Thyroid gland (tissue), 4 donors: ENCODE measurements at regions not wholly inside any gene's neighbourhood (a gene's known extent, or its start where the extent isn't known, plus 50 kb on each side); places are given as distances from the start of the nearest gene placed in this dataset.

ENCODE experiments used
- DNase-seq, 2 donors: peaks; one replicate each; pipeline ENCODE4 v3.0.0-alpha.2; 2019
- H3K27ac ChIP-seq, 3 donors: fragments of 200-600 bp; sonication (generic); 1 replicate in 2 of 3; 2 replicates in 1 of 3; pipeline ENCODE4 v1.5.1; 2016 to 2019; ENCODE audit warnings: mild to moderate bottlenecking in 1 of 3, moderate library complexity in 1 of 3
- H3K27me3 ChIP-seq: fragments of 200-600 bp; sonication (generic); one replicate; pipeline ENCODE4 v1.5.1; 2019
- H3K36me3 ChIP-seq, 2 donors: fragments of 200-600 bp; sonication (generic); one replicate each; pipeline ENCODE4 v1.5.1; 2016 to 2019
- H3K4me1 ChIP-seq, 2 donors: fragments of 200-600 bp; sonication (generic); one replicate each; pipeline ENCODE4 v1.5.1; 2017 to 2019
- H3K4me3 ChIP-seq, 3 donors: fragments of 200-600 bp; sonication (generic); replicated peaks in 1 of 3; 1 replicate in 2 of 3; 2 replicates in 1 of 3; pipeline ENCODE4 v1.5.1; 2016; ENCODE audit warnings: mild to moderate bottlenecking in 1 of 3
- H3K9me3 ChIP-seq: fragments of 200-600 bp; sonication (generic); one replicate; pipeline ENCODE4 v1.5.1; 2017
- CTCF ChIP-seq, 6 experiments: fragments of 200-600 bp in 3 of 6; fragments of 450-650 bp in 3 of 6; sonication (generic) in 3 of 6; IDR thresholded peaks; one replicate each; pipeline ENCODE4 v1.5.1; 2016 to 2019; ENCODE audit warnings: antibody characterized with exemption in 6 of 6, mild to moderate bottlenecking in 2 of 6, inconsistent platforms in 1 of 6, moderate library complexity in 1 of 6
- POLR2A ChIP-seq, 2 donors: fragments of 450-650 bp; IDR thresholded peaks; one replicate each; pipeline ENCODE4 v1.6.1; 2017; ENCODE audit warnings: antibody characterized with exemption in 2 of 2, mild to moderate bottlenecking in 2 of 2, moderate library complexity in 1 of 2
- WGBS, 2 donors: methylation state at CpG; one replicate each; pipeline ENCODE4 v1.1.5; 2017; 5-methylcytosine and 5-hydroxymethylcytosine counted together
- intact Hi-C: fragments of 100-400 bp; cut with DNase I; formaldehyde crosslinking; loops from one replicate; pipeline ENCODE4 v1.15.1; 2023

DNA sequence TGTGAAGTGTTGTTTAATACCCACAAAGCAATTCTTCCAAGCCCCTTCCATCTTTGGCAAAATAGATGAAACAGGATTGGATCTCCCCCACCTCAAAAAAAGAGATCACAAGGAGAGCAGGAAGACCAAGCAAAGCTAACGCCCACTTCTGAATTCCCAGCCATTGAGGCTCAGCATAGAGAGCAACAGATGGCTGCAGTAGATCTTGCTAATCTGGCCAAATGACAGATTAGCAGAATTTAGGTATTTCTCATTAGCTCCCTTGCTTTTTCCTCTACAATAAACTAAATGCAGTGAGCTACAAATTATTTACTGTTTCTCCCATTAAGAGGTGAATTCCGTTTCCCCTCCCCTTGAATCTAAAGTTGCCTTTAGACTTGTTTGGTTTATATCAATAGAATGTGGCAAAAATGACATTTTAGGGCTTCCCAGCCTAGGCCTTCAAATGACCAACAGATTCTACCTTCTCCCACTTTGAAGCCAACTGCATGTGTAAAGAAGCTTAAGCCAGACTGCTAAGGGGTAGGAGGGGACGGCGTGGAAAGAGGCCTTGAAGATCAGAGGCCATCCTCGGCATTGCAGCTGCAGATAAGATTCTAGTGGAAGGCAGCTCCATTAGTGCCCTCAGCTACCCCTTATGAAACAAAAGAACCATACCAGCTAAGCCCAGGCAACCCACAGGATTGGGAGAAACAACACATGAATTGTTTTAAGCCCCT is 56.8 kb upstream of the CPEB4 start:
- no peak overlapping the region for H3K4me3 ChIP-seq
- peaks cover 27 to 49% of the 10 kb centered on the region in 2 donors for H3K4me1 ChIP-seq
- intact Hi-C loops, result no loop called here
- TF ChIP-seq CTCF (IDR thresholded peaks at IDR 0.05) (no peak), POLR2A (IDR thresholded peaks at IDR 0.05) (no peak)
- H3K36me3 ChIP-seq, result no peaks in the 10 kb centered on the region
- peak overlapping the region in 2 of 3 donors; percentile 18 to 99 for H3K27ac ChIP-seq
- no peaks in the 10 kb centered on the region for H3K27me3 ChIP-seq
- DNase-seq, result no peak
- WGBS, 2 donors, result 97 to 100% methylated on average over 5 of the region's 5 CpGs
- H3K9me3 ChIP-seq, result no peaks in the 10 kb centered on the region

DNA sequence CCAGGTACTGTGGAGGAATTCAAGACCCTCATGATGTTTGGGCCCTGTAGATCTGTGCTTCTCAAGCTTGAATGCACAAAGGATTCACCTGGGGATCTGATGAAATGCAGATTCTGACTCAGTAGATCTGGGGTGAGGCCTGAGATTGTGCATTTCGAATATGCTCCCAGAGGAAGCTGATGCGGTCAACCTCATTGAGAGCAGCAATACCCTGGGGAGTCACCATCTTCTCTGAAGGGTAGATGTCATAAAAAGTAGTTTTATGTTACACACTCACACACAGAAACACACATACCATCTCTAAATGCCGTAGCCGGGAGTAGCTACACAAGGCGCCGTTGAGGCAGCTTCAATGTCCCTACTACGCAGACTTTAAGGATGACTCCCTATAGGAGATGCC is 55.8 kb upstream of the CPEB4 start:
- intact Hi-C loops, result no loop called here
- H3K36me3 ChIP-seq, result no peaks in the 10 kb centered on the region
- TF ChIP-seq CTCF (IDR thresholded peaks at IDR 0.05) (no peak), POLR2A (IDR thresholded peaks at IDR 0.05) (no peak)
- H3K9me3 ChIP-seq, result no peaks in the 10 kb centered on the region
- 96 to 98% methylated on average over 7 of the region's 7 CpGs for WGBS, 2 donors
- peak overlapping the region in 2 of 3 donors; percentile 69 to 73 for H3K27ac ChIP-seq
- no peak for DNase-seq
- no peak overlapping the region for H3K4me3 ChIP-seq
- peaks cover 20 to 40% of the 10 kb centered on the region in 2 donors for H3K4me1 ChIP-seq
- H3K27me3 ChIP-seq, result no peaks in the 10 kb centered on the region

DNA sequence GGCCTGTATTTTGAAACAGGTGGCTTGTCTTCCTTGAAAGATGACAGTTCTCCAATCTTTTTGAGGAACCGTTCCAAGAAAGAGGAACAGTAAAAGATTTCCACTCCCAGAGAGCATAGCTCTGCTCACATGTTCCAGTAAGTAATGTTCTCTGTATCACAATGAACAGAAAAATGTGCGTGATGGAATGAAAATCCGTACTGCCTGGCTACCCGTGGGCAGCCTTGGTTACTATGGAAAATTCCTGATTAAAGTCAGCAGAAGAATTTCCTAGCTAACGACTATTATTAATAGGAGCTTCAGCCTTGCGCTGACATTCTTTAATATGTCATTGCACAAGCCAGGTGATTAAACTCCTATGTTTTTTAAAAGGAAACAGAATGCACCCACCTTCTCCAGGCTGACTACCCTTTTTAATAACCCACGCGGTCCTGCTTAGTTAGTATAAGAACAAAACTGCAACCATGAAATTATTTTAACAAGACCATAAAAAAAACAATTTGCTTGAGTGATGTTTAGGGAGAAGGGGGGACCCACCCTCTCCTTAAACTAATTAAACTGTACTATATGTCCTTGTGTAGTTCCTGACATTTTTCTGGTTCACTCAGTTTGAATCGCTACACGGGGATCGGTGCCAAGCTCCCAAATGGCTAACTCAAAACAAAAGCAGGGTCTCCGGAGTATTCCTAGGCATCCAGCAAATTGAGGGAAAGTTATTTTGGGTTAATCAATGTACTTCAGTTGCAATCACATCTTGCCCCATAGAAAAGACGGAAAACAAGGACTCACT is 54.8 kb upstream of the CPEB4 start:
- peak in 1 of 2 donors; percentile 14 for DNase-seq
- WGBS, 2 donors, result 35 to 40% methylated on average over 13 of the region's 13 CpGs
- intact Hi-C loops, result no loop called here

GRCh38 chr5:173834071-173834771 is 53.9 kb upstream of the CPEB4 start:
- WGBS, 2 donors, result 84 to 89% methylated on average over 7 of the region's 7 CpGs
- Histone ChIP-seq H3K9me3 (no peaks in the 10 kb centered on the region), H3K4me3 (no peak overlapping the region), H3K27ac (peak overlapping the region in 2 of 3 donors; percentile 69 to 73), H3K36me3 (no peaks in the 10 kb centered on the region), H3K27me3 (no peaks in the 10 kb centered on the region), H3K4me1 (peaks cover 20 to 36% of the 10 kb centered on the region in 2 donors)
- TF ChIP-seq CTCF (IDR thresholded peaks at IDR 0.05), result no peak
- TF ChIP-seq POLR2A (IDR thresholded peaks at IDR 0.05), result no peak
- no peak for DNase-seq
- intact Hi-C loops, result no loop called here

More for the DNA sequence above, 54.8 kb upstream of the CPEB4 start:
- TF ChIP-seq CTCF (IDR thresholded peaks at IDR 0.05) (no peak), POLR2A (IDR thresholded peaks at IDR 0.05) (peak in 1 of 2 donors; percentile 10)
- no peaks in the 10 kb centered on the region for H3K9me3 ChIP-seq
- H3K4me1 ChIP-seq, result peaks cover 20 to 40% of the 10 kb centered on the region in 2 donors
- H3K27ac ChIP-seq, result peak overlapping the region; percentile 13 to 73 (median 69)
- no peak overlapping the region for H3K4me3 ChIP-seq
- H3K36me3 ChIP-seq, result no peaks in the 10 kb centered on the region
- no peaks in the 10 kb centered on the region for H3K27me3 ChIP-seq
